Esophagus (tissue), 2 donors: ENCODE measurements at regions not wholly inside any gene's neighbourhood (a gene's known extent, or its start where the extent isn't known, plus 50 kb on each side); places are given as distances from the start of the nearest gene placed in this dataset.
"Not testable (repeated sequence)": the region's sequence is repeated elsewhere in the genome, so short reads cannot be mapped to it uniquely, and the experiment has no call there.

Experiments used
- H3K27ac ChIP-seq, 2 donors: one replicate each; pipeline ENCODE4 v1.5.1; 2013; ENCODE audit warnings: low read depth in 2 of 2, mild to moderate bottlenecking in 2 of 2, inconsistent platforms in 1 of 2, low read length in 1 of 2, moderate library complexity in 1 of 2
- H3K27me3 ChIP-seq, 2 donors: one replicate each; pipeline ENCODE4 v1.6.1; 2013; ENCODE audit warnings: low read length in 2 of 2, control low read depth in 1 of 2, mild to moderate bottlenecking in 1 of 2; ENCODE audit not compliant: insufficient read depth in 2 of 2, control insufficient read depth in 1 of 2
- H3K36me3 ChIP-seq, 2 donors: one replicate each; pipeline ENCODE4 v1.6.1; 2013; ENCODE audit warnings: low read length in 1 of 2; ENCODE audit not compliant: control insufficient read depth in 2 of 2, insufficient read depth in 2 of 2
- H3K4me1 ChIP-seq, 2 donors: one replicate each; pipeline ENCODE4 v1.6.1; 2013; ENCODE audit warnings: low read length in 1 of 2; ENCODE audit not compliant: control insufficient read depth in 2 of 2, insufficient read depth in 2 of 2
- H3K4me3 ChIP-seq, 2 donors: one replicate each; pipeline ENCODE4 v1.5.1; 2013; ENCODE audit warnings: low read length in 2 of 2, mild to moderate bottlenecking in 2 of 2, low read depth in 1 of 2, moderate library complexity in 1 of 2
- H3K9me3 ChIP-seq, 2 donors: one replicate each; pipeline ENCODE4 v1.6.1; 2013; ENCODE audit warnings: mild to moderate bottlenecking in 2 of 2, low read depth in 1 of 2, low read length in 1 of 2, moderate library complexity in 1 of 2; ENCODE audit not compliant: control insufficient read depth in 2 of 2, insufficient read depth in 1 of 2
- WGBS, 2 donors: extraction: QIAGEN DNeasy Blood & Tissue Kit; methylation state at CpG; one replicate each; pipeline ENCODE4 v1.1.7; 2013; 5-methylcytosine and 5-hydroxymethylcytosine counted together
- donor health status: healthy with polysubstance abuse.
- donor health status: Bipolar disorder and iron deficiency.

DNA sequence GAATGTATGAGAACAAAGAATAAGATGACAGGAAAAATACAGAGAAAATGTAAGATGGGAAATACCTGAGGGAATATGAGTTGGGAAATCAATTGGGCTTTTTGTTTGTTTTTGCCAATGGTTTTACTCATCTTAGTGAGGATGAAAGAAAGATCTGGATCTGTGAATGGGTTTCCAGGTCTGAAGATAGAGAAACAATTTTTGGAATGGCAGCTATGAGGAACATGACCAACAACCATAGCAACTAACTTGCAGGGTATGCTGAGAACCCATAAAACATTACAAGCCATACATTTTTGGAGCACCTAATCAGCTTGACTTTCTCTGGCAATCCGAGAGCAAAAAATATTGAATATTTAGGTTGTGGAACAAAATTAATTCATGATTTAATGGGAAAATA is 290.0 kb downstream of the KCTD12 start:
- Histone ChIP-seq H3K27me3 (no peaks in the 10 kb centered on the region), H3K4me1 (no peaks in the 10 kb centered on the region), H3K36me3 (no peaks in the 10 kb centered on the region), H3K27ac (no peak overlapping the region), H3K4me3 (no peak overlapping the region), H3K9me3 (no peaks in the 10 kb centered on the region)
- WGBS, 2 donors: 89 to 91% methylated on average over 1 of the region's 1 CpG

DNA sequence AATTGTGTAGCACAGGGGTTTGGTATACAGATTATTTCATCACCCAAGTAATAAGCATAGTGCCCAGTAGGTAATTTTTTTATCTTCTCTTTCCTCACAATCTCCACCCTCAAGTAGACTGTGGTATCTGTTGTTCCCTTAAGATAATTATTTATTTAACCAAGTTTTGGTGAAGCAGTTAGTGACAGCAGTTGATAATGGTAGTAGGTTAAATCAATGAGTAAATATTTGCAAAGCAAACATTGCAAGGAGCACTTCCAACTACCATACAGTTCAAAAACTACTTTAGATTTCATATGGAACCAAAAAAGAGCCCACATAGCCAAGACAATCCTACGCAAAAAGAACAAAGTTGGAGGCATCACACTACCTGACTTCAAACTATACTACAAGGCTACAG is 291.8 kb downstream of the KCTD12 start:
- Histone ChIP-seq H3K4me1 (no peaks in the 10 kb centered on the region), H3K9me3 (no peaks in the 10 kb centered on the region), H3K36me3 (no peaks in the 10 kb centered on the region), H3K27me3 (no peaks in the 10 kb centered on the region), H3K4me3 (no peak overlapping the region), H3K27ac (no peak overlapping the region)
- WGBS, 2 donors: 70 to 86% methylated on average over 1 of the region's 1 CpG

DNA sequence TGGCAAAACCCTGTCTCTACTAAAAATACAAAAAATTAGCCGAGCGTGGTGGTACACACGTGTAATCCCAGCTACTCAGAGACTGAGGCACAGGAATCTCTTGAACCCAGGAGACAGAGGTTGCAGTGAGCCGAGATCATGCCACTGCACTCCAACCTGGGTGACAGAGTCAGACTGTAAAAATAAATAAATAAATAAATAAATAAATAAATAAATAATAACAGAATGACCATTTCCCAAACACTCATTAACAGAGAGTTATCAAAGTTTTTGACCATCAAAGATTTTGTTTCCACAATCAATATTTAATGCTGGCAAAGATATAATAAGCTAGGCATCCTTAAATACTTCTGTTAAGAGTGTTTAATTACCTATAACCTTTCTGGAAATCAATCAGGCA is 299.4 kb downstream of the KCTD12 start:
- no peaks in the 10 kb centered on the region for H3K27me3 ChIP-seq

DNA sequence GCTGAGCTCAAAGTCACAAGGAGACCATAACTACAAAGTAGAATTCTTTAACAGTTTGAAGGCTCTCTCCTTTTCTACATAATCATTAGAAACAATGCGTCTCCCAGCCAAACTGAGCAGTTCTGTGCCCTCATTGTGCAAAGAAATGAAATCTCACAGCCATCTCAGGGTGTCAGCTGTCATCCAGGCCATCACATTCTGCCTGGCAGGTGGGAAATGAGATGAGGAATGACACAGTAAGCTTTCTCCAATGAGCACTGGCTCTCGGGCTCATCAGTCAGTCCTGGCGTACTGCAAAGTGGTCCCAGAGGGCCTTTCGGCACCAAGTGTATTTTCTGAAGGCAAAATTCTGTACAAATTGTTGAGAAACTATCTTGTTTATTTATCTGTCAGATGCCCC is 306.5 kb downstream of the KCTD12 start:
- no peaks in the 10 kb centered on the region for H3K27me3 ChIP-seq
- WGBS, 2 donors: 93 to 96% methylated on average over 4 of the region's 4 CpGs
- no peak overlapping the region for H3K4me3 ChIP-seq
- H3K9me3 ChIP-seq: no peaks in the 10 kb centered on the region
- no peaks in the 10 kb centered on the region for H3K36me3 ChIP-seq
- no peaks in the 10 kb centered on the region for H3K4me1 ChIP-seq
- H3K27ac ChIP-seq: no peak overlapping the region

More for the DNA sequence above, 299.4 kb downstream of the KCTD12 start:
- no peaks in the 10 kb centered on the region for H3K36me3 ChIP-seq
- H3K4me1 ChIP-seq: no peaks in the 10 kb centered on the region
- H3K4me3 ChIP-seq: no peak overlapping the region
- H3K27ac ChIP-seq: no peak overlapping the region
- H3K9me3 ChIP-seq: no peaks in the 10 kb centered on the region
- 92 to 97% methylated on average over 4 of the region's 4 CpGs for WGBS, 2 donors

DNA sequence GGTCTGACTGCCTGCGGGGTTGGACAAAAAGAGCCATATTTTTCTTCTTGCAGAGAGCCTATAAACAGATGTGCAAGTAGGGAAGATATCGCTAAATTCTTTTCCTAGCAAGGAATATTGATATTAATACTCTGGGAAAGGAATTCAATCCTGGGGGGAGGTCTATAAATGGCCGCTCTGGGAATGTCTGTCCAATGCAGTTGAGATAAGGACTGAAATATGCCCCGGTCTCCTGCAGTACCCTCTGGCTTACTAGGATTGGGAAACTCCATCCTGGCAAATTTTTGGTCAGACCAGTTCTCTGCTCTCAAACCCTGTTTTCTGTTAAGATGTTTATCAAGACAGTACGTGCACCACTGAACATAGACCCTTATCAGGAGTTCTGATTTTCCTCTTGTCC is 310.6 kb downstream of the KCTD12 start:
- H3K4me1 ChIP-seq, H3K27ac ChIP-seq, H3K9me3 ChIP-seq, H3K4me3 ChIP-seq, H3K36me3 ChIP-seq, H3K27me3 ChIP-seq: not testable (repeated sequence)
- WGBS, 2 donors: 90 to 94% methylated on average over 4 to 5 of the region's 5 CpGs

DNA sequence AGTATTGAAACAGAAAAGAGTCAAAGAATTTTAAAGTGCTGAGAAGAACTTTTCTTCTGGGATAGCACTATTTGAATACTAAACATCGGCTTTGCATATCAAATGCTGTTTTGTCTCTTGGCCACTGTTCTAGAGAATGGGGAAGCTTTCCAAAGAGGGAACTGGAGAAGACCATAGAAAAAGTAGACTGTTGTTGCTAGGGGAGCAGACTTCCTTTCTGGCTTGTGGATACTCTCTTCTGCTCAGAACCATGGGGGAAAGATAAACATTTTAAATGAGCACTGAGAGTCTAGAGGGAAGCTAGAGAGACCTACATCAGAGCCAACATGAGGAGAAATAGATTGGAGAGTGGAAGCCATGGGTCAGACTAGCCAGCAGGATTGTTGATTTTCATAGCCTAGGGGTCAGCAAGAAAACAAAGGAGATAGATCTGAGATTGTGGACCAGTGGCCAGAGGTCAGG is 315.7 kb downstream of the KCTD12 start:
- H3K4me1 ChIP-seq: no peaks in the 10 kb centered on the region
- no peaks in the 10 kb centered on the region for H3K9me3 ChIP-seq
- H3K27ac ChIP-seq: no peak overlapping the region
- no peak overlapping the region for H3K4me3 ChIP-seq
- H3K36me3 ChIP-seq: no peaks in the 10 kb centered on the region
- H3K27me3 ChIP-seq: no peaks in the 10 kb centered on the region
- whole genome bisulfite sequencing, 2 donors: 67 to 91% methylated on average over 1 of the region's 1 CpG

DNA sequence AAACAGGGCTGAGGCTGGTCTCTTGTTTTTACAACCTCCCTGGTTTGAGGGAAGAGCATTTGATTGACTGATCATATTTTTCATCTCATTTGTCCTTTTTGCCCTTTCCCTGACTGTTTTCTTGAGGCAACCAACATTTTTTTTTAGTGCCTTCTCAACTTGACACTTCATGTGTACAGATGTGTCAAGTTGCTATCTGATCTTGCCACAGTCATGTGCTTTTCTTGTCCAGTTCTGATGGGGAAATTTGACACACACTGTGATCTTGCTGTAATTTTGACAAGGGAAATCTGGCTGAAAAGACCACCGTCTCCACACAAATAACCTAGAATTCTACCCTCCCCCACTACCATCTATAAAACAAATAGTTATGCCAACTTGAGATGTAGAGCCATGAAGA is 329.6 kb downstream of the KCTD12 start:
- no peaks in the 10 kb centered on the region for H3K36me3 ChIP-seq
- H3K27ac ChIP-seq: no peak overlapping the region
- WGBS, 2 donors: 45 to 72% methylated on average over 1 of the region's 1 CpG
- H3K4me3 ChIP-seq: no peak overlapping the region
- H3K9me3 ChIP-seq: no peaks in the 10 kb centered on the region
- no peaks in the 10 kb centered on the region for H3K27me3 ChIP-seq
- H3K4me1 ChIP-seq: no peaks in the 10 kb centered on the region

DNA sequence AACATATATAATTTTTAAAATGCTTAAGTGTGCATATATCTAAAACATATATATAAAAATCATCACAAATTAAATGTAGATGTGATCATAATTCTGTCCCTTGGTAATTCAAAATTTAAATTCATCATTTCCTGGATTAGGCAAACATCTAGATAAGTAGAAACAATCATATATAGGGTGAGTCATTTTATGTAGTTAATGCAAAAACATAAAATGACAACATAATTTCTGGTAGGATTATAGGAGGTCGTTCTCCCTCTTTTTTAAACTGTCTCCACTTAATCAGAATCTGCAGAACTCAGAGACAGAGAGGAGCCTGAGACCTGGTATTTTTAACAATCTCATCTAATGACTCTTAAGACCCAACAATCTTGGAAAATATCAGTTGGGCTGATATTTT is 333.4 kb downstream of the KCTD12 start:
- H3K4me3 ChIP-seq: no peak overlapping the region
- H3K4me1 ChIP-seq: no peaks in the 10 kb centered on the region
- 54 to 55% methylated on average over 1 of the region's 1 CpG for WGBS, 2 donors
- no peaks in the 10 kb centered on the region for H3K36me3 ChIP-seq
- no peaks in the 10 kb centered on the region for H3K27me3 ChIP-seq
- no peak overlapping the region for H3K27ac ChIP-seq
- no peaks in the 10 kb centered on the region for H3K9me3 ChIP-seq

DNA sequence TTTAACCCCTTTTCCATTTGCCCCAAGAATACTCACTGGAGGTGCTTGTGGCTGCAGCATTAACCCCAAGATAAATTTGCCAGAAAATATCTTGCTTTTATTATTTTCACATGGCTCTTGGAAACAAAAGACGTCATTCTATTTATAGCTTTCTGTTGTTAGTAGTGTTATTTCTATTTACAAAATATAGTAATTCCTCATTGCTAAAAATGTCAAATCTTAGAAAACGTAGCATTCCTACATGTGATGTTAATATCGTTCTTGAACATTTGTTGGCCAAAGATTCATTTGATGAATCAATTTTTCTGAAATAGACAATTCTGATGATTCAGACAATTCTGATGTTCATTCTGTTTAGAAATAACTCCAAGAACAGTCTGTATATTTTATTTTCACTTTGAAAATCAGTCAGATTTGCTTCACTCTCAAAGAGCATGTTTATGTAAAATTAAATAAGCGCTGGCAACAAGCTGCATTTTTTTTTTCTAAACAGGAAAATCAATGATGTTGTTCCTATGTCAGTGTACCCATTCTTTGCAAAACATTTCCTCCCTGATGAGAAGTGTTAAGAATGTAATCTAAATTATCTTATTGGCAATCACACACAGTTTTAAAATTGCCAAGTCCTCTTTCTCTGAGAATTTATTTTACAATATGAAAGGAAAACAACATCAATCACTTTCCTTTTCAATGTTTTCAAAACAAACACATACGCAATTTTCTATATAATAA is 334.0 kb downstream of the KCTD12 start:
- no peaks in the 10 kb centered on the region for H3K4me1 ChIP-seq
- no peaks in the 10 kb centered on the region for H3K9me3 ChIP-seq
- WGBS, 2 donors: 55 to 56% methylated on average over 5 of the region's 5 CpGs
- H3K27me3 ChIP-seq: no peaks in the 10 kb centered on the region
- no peaks in the 10 kb centered on the region for H3K36me3 ChIP-seq
- no peak overlapping the region for H3K27ac ChIP-seq
- no peak overlapping the region for H3K4me3 ChIP-seq

DNA sequence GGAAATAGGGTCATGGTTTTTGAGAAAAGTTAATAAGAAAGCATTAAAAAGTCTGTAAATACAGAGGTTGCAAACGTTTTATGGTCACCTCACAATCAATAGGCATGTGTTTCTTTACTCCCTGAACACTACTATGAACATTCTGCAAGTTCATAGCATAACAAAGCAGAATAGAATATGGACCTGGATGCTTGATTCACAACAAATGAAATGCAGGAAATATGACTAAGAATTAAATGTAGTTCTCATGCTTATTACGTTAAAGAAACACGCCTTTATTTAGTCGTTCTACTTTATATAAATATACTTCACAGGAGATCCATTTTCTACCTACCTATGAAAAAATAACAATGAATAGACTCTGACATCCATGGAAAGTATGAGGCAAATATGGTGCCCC is 344.0 kb downstream of the KCTD12 start:
- no peak overlapping the region for H3K4me3 ChIP-seq
- H3K4me1 ChIP-seq: no peaks in the 10 kb centered on the region
- no peaks in the 10 kb centered on the region for H3K36me3 ChIP-seq
- no peaks in the 10 kb centered on the region for H3K27me3 ChIP-seq
- no peak overlapping the region for H3K27ac ChIP-seq
- 67 to 68% methylated on average over 4 of the region's 4 CpGs for WGBS, 2 donors
- H3K9me3 ChIP-seq: no peaks in the 10 kb centered on the region
